SK-N-SH (cell line): ENCODE measurements at regions not wholly inside any gene's neighbourhood (a gene's known extent, or its start where the extent isn't known, plus 50 kb on each side); places are given as distances from the start of the nearest gene placed in this dataset.
"Not testable (repeated sequence)": the region's sequence is repeated elsewhere in the genome, so short reads cannot be mapped to it uniquely, and the experiment has no call there.

ENCODE experiments used
- CHD2 ChIP-seq: fragments of 150-350 bp; IDR thresholded peaks from 2 replicates; pipeline ENCODE4 v1.6.1; 2018; ENCODE audit warnings: low read length; ENCODE audit not compliant: partially characterized antibody
- EP300 ChIP-seq, 2 experiments: IDR thresholded peaks; 2 replicates each; pipeline versions ENCODE4 v1.4.0 to v1.6.1; 2012; ENCODE audit warnings: borderline replicate concordance in 1 of 2, low read depth in 1 of 2, low read length in 1 of 2
- EZH2phosphoT487 ChIP-seq: fragments of 200-600 bp; sonication (generic); IDR thresholded peaks from 2 replicates; pipeline ENCODE4 v1.6.1; 2017; ENCODE audit warnings: low read depth, mixed run types, mild to moderate bottlenecking, antibody characterized with exemption, moderate library complexity, borderline replicate concordance
- FOXM1 ChIP-seq: IDR thresholded peaks from 2 replicates; pipeline ENCODE4 v1.4.0; 2012; ENCODE audit warnings: low read depth, mild to moderate bottlenecking
- MXI1 ChIP-seq: IDR thresholded peaks from 2 replicates; pipeline ENCODE4 v1.6.1; 2012; ENCODE audit warnings: mild to moderate bottlenecking, low read depth, low read length, improper control_type of control experiment
- POLR2AphosphoS5 ChIP-seq: IDR thresholded peaks from 2 replicates; pipeline ENCODE4 v1.6.1; 2012; ENCODE audit warnings: low read depth, low read length
- SIN3A ChIP-seq: IDR thresholded peaks from 2 replicates; pipeline ENCODE4 v1.6.1; 2012; ENCODE audit warnings: low read depth, mild to moderate bottlenecking, low read length, moderate library complexity, borderline replicate concordance
- SMC3 ChIP-seq: IDR thresholded peaks from 2 replicates; pipeline ENCODE4 v1.6.1; 2012; ENCODE audit warnings: low read depth, low read length, improper control_type of control experiment
- YY1 ChIP-seq: IDR thresholded peaks from 2 replicates; pipeline ENCODE4 v1.4.0; 2012; ENCODE audit warnings: low read depth, mild to moderate bottlenecking
- TF ChIP-seq, protein P1 (sequence below): IDR thresholded peaks from 2 replicates; pipeline ENCODE4 v1.6.1; 2012; ENCODE audit warnings: mild to moderate bottlenecking, low read depth, low read length, moderate library complexity
- TF ChIP-seq, protein P2 (sequence below): fragments of 200-600 bp; sonication (generic); IDR thresholded peaks from 2 replicates; pipeline ENCODE4 v1.6.1; 2017; ENCODE audit warnings: antibody characterized with exemption, mild to moderate bottlenecking, moderate library complexity

DNA sequence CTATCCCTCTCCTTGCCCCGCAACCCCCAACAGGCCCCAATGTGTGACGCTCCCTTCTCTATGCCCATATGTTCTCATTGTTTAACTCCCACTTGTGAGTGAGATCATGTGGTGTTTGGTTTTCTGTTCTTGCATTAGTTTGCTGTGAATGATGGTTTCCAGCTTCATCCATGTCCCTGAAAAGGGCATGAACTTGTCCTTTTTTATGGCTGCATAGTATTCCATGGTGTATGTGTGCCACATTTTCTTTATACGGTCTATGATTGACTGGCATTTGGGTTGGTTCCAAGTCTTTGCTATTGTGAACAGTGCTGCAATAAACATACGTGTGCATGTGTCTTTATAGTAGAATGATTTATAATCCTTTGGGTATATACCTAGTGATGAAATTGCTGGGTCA is 807.6 kb downstream of the ANKRD7 start:
- TF ChIP-seq, protein P1, sequence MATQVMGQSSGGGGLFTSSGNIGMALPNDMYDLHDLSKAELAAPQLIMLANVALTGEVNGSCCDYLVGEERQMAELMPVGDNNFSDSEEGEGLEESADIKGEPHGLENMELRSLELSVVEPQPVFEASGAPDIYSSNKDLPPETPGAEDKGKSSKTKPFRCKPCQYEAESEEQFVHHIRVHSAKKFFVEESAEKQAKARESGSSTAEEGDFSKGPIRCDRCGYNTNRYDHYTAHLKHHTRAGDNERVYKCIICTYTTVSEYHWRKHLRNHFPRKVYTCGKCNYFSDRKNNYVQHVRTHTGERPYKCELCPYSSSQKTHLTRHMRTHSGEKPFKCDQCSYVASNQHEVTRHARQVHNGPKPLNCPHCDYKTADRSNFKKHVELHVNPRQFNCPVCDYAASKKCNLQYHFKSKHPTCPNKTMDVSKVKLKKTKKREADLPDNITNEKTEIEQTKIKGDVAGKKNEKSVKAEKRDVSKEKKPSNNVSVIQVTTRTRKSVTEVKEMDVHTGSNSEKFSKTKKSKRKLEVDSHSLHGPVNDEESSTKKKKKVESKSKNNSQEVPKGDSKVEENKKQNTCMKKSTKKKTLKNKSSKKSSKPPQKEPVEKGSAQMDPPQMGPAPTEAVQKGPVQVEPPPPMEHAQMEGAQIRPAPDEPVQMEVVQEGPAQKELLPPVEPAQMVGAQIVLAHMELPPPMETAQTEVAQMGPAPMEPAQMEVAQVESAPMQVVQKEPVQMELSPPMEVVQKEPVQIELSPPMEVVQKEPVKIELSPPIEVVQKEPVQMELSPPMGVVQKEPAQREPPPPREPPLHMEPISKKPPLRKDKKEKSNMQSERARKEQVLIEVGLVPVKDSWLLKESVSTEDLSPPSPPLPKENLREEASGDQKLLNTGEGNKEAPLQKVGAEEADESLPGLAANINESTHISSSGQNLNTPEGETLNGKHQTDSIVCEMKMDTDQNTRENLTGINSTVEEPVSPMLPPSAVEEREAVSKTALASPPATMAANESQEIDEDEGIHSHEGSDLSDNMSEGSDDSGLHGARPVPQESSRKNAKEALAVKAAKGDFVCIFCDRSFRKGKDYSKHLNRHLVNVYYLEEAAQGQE, result not testable (repeated sequence)
- TF ChIP-seq, protein P2, sequence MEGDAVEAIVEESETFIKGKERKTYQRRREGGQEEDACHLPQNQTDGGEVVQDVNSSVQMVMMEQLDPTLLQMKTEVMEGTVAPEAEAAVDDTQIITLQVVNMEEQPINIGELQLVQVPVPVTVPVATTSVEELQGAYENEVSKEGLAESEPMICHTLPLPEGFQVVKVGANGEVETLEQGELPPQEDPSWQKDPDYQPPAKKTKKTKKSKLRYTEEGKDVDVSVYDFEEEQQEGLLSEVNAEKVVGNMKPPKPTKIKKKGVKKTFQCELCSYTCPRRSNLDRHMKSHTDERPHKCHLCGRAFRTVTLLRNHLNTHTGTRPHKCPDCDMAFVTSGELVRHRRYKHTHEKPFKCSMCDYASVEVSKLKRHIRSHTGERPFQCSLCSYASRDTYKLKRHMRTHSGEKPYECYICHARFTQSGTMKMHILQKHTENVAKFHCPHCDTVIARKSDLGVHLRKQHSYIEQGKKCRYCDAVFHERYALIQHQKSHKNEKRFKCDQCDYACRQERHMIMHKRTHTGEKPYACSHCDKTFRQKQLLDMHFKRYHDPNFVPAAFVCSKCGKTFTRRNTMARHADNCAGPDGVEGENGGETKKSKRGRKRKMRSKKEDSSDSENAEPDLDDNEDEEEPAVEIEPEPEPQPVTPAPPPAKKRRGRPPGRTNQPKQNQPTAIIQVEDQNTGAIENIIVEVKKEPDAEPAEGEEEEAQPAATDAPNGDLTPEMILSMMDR, result not testable (repeated sequence)
- TF ChIP-seq FOXM1; SMC3; POLR2AphosphoS5; YY1; EP300 (IDR thresholded peaks at IDR 0.05; ENCODE audit: borderline replicate concordance in 1 of 2, low read depth in 1 of 2, low read length in 1 of 2); EZH2phosphoT487; CHD2; MXI1; SIN3A: not testable (repeated sequence)
